HepG2 (cell line): ENCODE measurements at regions not wholly inside any gene's neighbourhood (a gene's known extent, or its start where the extent isn't known, plus 50 kb on each side); places are given as distances from the start of the nearest gene placed in this dataset.

ENCODE experiments used
- ATAC-seq: fragments of 200-7000 bp; cut with Tn5 transposase; 3 replicates; pipeline ENCODE4 v1.9.1; 2020; ENCODE audit warnings: mild to moderate bottlenecking, moderate library complexity
- BruUV-seq: library from RNA; stranded (reverse); fragments of 400-500 nt; replicated peaks from 2 replicates; lab custom pipeline; 2021; lab: Mats Ljungman, UMichigan
- CTCF ChIA-PET: fragments of 300-600 bp; formaldehyde crosslinking; extraction: SDS; loops from one replicate; lab custom pipeline; 2021; ENCODE audit warnings: low total read pairs, inconsistent platforms, low intra/inter-chr PET ratio; lab: Yijun Ruan, JAX
- POLR2A ChIA-PET: fragments of 350-600 bp; sonication (Branson Sonifier 250); formaldehyde crosslinking; loops from one replicate; lab custom pipeline; 2020; ENCODE audit warnings: antibody characterized with exemption, inconsistent platforms; lab: Yijun Ruan, JAX
- DNase-seq: peaks from one replicate; pipeline ENCODE4 v3.0.0-alpha.2; 2015; ENCODE audit warnings: low spot score
- FAIRE-seq: peaks from 3 replicates; lab custom pipeline; 2011; peaks lifted over from hg19 to GRCh38; lab: Jason Lieb, UNC
- H2AFZ ChIP-seq: one replicate; pipeline ENCODE4 v1.6.1; 2011; ENCODE audit warnings: low read length, inconsistent platforms
- H3K27ac ChIP-seq: fragments of 300-600 bp; 3 replicates; pipeline ENCODE4 v1.8.0; 2011; ENCODE audit warnings: mixed run types, mild to moderate bottlenecking, mixed read lengths, low read length, inconsistent platforms; ENCODE audit not compliant: insufficient read depth; ENCODE audit errors: extremely low read length
- H3K27me3 ChIP-seq, 2 experiments: fragments of 200-600 bp in 1 of 2; 2 replicates in 1 of 2; 3 replicates in 1 of 2; pipeline versions ENCODE4 v1.6.0 to v1.8.0; 2011; ENCODE audit warnings: low read length in 2 of 2, mild to moderate bottlenecking in 2 of 2, moderate library complexity in 2 of 2, inconsistent platforms in 1 of 2; ENCODE audit not compliant: insufficient read depth in 2 of 2, control insufficient read depth in 1 of 2
- H3K36me3 ChIP-seq, 2 experiments: fragments of 200-600 bp in 1 of 2; replicated peaks in 1 of 2; 2 replicates in 1 of 2; 3 replicates in 1 of 2; pipeline versions ENCODE4 v1.5.1 to v1.8.0; 2011; ENCODE audit warnings: low read length in 2 of 2, inconsistent platforms in 1 of 2; ENCODE audit not compliant: insufficient read depth in 2 of 2, control insufficient read depth in 1 of 2
- H3K4me1 ChIP-seq: 2 replicates; pipeline ENCODE4 v1.5.1; 2012; ENCODE audit warnings: low read length, inconsistent platforms; ENCODE audit not compliant: insufficient read depth
- H3K4me2 ChIP-seq: 2 replicates; pipeline ENCODE4 v1.6.0; 2011; ENCODE audit warnings: low read depth, low read length, inconsistent platforms
- H3K4me3 ChIP-seq, 3 experiments: fragments of 200-600 bp in 1 of 3; sonication (generic), shearing (Covaris generic) in 1 of 3; replicated peaks in 1 of 3; 2 replicates each; pipeline ENCODE4 v1.5.1; 2011 to 2016; ENCODE audit warnings: low read length in 3 of 3, inconsistent platforms in 2 of 3, low read depth in 2 of 3, mild to moderate bottlenecking in 2 of 3, control low read depth in 1 of 3, mixed read lengths in 1 of 3; ENCODE audit not compliant: insufficient read depth in 1 of 3
- H3K79me2 ChIP-seq: one replicate; pipeline ENCODE4 v1.6.1; 2011; ENCODE audit warnings: low read length, inconsistent platforms; ENCODE audit not compliant: insufficient read depth
- H3K9ac ChIP-seq: 2 replicates; pipeline ENCODE4 v1.6.0; 2011; ENCODE audit warnings: mild to moderate bottlenecking, low read depth, low read length, inconsistent platforms; ENCODE audit not compliant: insufficient read depth
- H3K9me3 ChIP-seq: 2 replicates; pipeline ENCODE4 v1.5.1; 2012; ENCODE audit warnings: mild to moderate bottlenecking, low read length
- H4K20me1 ChIP-seq: 2 replicates; pipeline ENCODE4 v1.6.0; 2011; ENCODE audit warnings: inconsistent platforms, mild to moderate bottlenecking, low read length, moderate library complexity; ENCODE audit not compliant: insufficient read depth
- EHMT2 ChIP-seq: fragments of 200-600 bp; sonication (generic); IDR thresholded peaks from 2 replicates; pipeline ENCODE4 v1.7.0; 2017; ENCODE audit warnings: antibody characterized with exemption, low read depth, low read length, borderline replicate concordance
- EZH2 ChIP-seq: conservative IDR thresholded peaks from 2 replicates; pipeline ENCODE4 v1.6.1; 2012; ENCODE audit warnings: mild to moderate bottlenecking, low read depth, low read length, moderate library complexity
- FOSL1 ChIP-seq: sonication (generic); formaldehyde crosslinking; IDR thresholded peaks from 2 replicates; pipeline ENCODE4 v1.9.0; 2021; ENCODE audit warnings: missing genetic modification reagents, borderline replicate concordance
- KLF12 ChIP-seq: sonication (generic); formaldehyde crosslinking; IDR thresholded peaks from 2 replicates; pipeline ENCODE4 v1.4.0; 2020; ENCODE audit warnings: missing genetic modification reagents, borderline replicate concordance
- MYC ChIP-seq: sonication (generic); formaldehyde crosslinking; IDR thresholded peaks from 2 replicates; pipeline ENCODE4 v1.9.0; 2021; ENCODE audit warnings: missing genetic modification reagents, borderline replicate concordance
- SAFB2 ChIP-seq: sonication (generic); formaldehyde crosslinking; IDR thresholded peaks from 2 replicates; pipeline ENCODE4 v1.5.1; 2020; ENCODE audit warnings: missing genetic modification reagents, low read depth, mild to moderate bottlenecking, borderline replicate concordance
- SP1 ChIP-seq, 2 experiments: fragments of 450-650 bp in 1 of 2; sonication (generic) in 1 of 2; formaldehyde crosslinking in 1 of 2; IDR thresholded peaks; 2 replicates each; pipeline versions ENCODE4 v1.4.0 to v1.6.1; 2016 to 2020; ENCODE audit warnings: missing genetic modification reagents in 1 of 2
- TGIF2 ChIP-seq: IDR thresholded peaks from 2 replicates; pipeline ENCODE4 v1.6.1; 2016; ENCODE audit warnings: control low read depth, missing compliant biosample characterization
- THAP9 ChIP-seq: sonication (generic); formaldehyde crosslinking; IDR thresholded peaks from 2 replicates; pipeline ENCODE4; 2020; ENCODE audit warnings: missing genetic modification reagents, mild to moderate bottlenecking, borderline replicate concordance
- TSC22D2 ChIP-seq: sonication (generic); formaldehyde crosslinking; IDR thresholded peaks from 2 replicates; pipeline ENCODE4 v1.5.1; 2020; ENCODE audit warnings: missing genetic modification reagents, mild to moderate bottlenecking, borderline replicate concordance
- ZNF564 ChIP-seq: sonication (generic); formaldehyde crosslinking; IDR thresholded peaks from 2 replicates; pipeline ENCODE4 v1.8.1; 2023; ENCODE audit warnings: mild to moderate bottlenecking, missing genetic modification reagents
- ZNF574 ChIP-seq: sonication (generic); formaldehyde crosslinking; IDR thresholded peaks from 2 replicates; pipeline ENCODE4 v1.4.0; 2020; ENCODE audit warnings: missing genetic modification reagents
- WGBS: methylation state at CpG from one replicate; pipeline ENCODE4 v1.1.6; 2017; ENCODE audit warnings: low lambda C conversion rate; 5-methylcytosine and 5-hydroxymethylcytosine counted together
- in situ Hi-C: cut with HindIII; loops from 2 replicates; pipeline ENCODE4 v1.10.0; 2017; ENCODE audit warnings: low pct_unique_long_range_greater_than_20kb; ENCODE audit not compliant: extremely low pct_ligation_motif_present
- intact Hi-C: fragments of 100-400 bp; cut with micrococcal nuclease; formaldehyde crosslinking; loops from one replicate; pipeline ENCODE4 v1.10.0; 2022; ENCODE audit not compliant: unreplicated experiment
- TF ChIP-seq, protein P1 (sequence below): sonication (generic); formaldehyde crosslinking; conservative IDR thresholded peaks from 2 replicates; pipeline ENCODE4 v1.5.0; 2020; ENCODE audit warnings: missing genetic modification reagents

GRCh38 chr2:16045653-16046352 lies 105.5 kb downstream of the MYCN start:
- no peaks in the 10 kb centered on the region for H4K20me1 ChIP-seq
- no peak overlapping the region for H3K4me2 ChIP-seq
- no peak for FAIRE-seq
- CTCF ChIA-PET: no interaction called here
- H3K4me1 ChIP-seq: peaks cover 19% of the 10 kb centered on the region
- H3K36me3 ChIP-seq: no peaks in the 10 kb centered on the region
- no peak overlapping the region for H3K27ac ChIP-seq
- H3K4me3 ChIP-seq: no peak overlapping the region
- TF ChIP-seq EZH2 (no peak), ZNF574 (CRISPR knock-in tag) (no peak), FOSL1 (CRISPR knock-in tag) (no peak), ZNF564 (CRISPR knock-in tag) (no peak), EHMT2 (no peak), TSC22D2 (CRISPR knock-in tag) (no peak), TGIF2 (no peak), SAFB2 (CRISPR knock-in tag) (no peak), SP1 (IDR thresholded peaks at IDR 0.05) (no peak), SP1 (CRISPR knock-in tag; IDR thresholded peaks at IDR 0.05) (no peak), KLF12 (CRISPR knock-in tag) (no peak), MYC (CRISPR knock-in tag) (no peak), THAP9 (CRISPR knock-in tag) (no peak)
- TF ChIP-seq, protein P1, sequence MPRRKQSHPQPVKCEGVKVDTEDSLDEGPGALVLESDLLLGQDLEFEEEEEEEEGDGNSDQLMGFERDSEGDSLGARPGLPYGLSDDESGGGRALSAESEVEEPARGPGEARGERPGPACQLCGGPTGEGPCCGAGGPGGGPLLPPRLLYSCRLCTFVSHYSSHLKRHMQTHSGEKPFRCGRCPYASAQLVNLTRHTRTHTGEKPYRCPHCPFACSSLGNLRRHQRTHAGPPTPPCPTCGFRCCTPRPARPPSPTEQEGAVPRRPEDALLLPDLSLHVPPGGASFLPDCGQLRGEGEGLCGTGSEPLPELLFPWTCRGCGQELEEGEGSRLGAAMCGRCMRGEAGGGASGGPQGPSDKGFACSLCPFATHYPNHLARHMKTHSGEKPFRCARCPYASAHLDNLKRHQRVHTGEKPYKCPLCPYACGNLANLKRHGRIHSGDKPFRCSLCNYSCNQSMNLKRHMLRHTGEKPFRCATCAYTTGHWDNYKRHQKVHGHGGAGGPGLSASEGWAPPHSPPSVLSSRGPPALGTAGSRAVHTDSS (CRISPR knock-in tag): no peak
- TF ChIP-seq, all 625 proteins: peak for 0
- intact Hi-C loops (no loop called here), in situ Hi-C loops (no loop called here)
- POLR2A ChIA-PET: no interaction called here
- no peak overlapping the region for H3K9ac ChIP-seq
- no TSS peak for BruUV-seq
- DNase-seq (no peak), ATAC-seq (no peak)
- H3K79me2 ChIP-seq: no peaks in the 10 kb centered on the region
- 36% methylated on average over 6 of the region's 6 CpGs for WGBS
- H3K9me3 ChIP-seq: no peaks in the 10 kb centered on the region
- peaks cover 0 to 24% of the 10 kb centered on the region in 2 experiments; a peak in 3 of 5 replicates for H3K27me3 ChIP-seq
- no peak overlapping the region for H2AFZ ChIP-seq
